DOHH2 (cell line): ENCODE measurements at regions not wholly inside any gene's neighbourhood (a gene's known extent, or its start where the extent isn't known, plus 50 kb on each side); places are given as distances from the start of the nearest gene placed in this dataset.
"Not testable (repeated sequence)": the region's sequence is repeated elsewhere in the genome, so short reads cannot be mapped to it uniquely, and the experiment has no call there.

ENCODE experiments used
- H3F3A ChIP-seq: fragments of 200-600 bp; sonication (generic), shearing (Covaris generic); 2 replicates; pipeline ENCODE4 v1.6.0; 2016; ENCODE audit warnings: antibody characterized with exemption, mild to moderate bottlenecking; ENCODE audit not compliant: control insufficient read depth, insufficient read depth
- H3K27ac ChIP-seq: fragments of 200-600 bp; sonication (generic); 2 replicates; pipeline ENCODE4 v1.5.1; 2014; ENCODE audit warnings: low read depth, mild to moderate bottlenecking, low read length, moderate library complexity
- H3K27me3 ChIP-seq: fragments of 200-600 bp; sonication (generic); 2 replicates; pipeline ENCODE4 v1.6.1; 2014; ENCODE audit warnings: mild to moderate bottlenecking, low read length, mixed read lengths; ENCODE audit not compliant: control insufficient read depth
- H3K36me3 ChIP-seq: fragments of 200-600 bp; sonication (generic); 2 replicates; pipeline ENCODE4 v1.6.1; 2014; ENCODE audit warnings: mild to moderate bottlenecking, low read length, moderate library complexity, mixed read lengths; ENCODE audit not compliant: control insufficient read depth
- H3K4me1 ChIP-seq: fragments of 200-600 bp; sonication (generic); 2 replicates; pipeline ENCODE4 v1.6.1; 2014; ENCODE audit warnings: mild to moderate bottlenecking, low read length, mixed read lengths; ENCODE audit not compliant: control insufficient read depth
- H3K4me2 ChIP-seq: fragments of 200-600 bp; sonication (generic); 2 replicates; pipeline ENCODE4 v1.6.0; 2014; ENCODE audit warnings: mild to moderate bottlenecking, low read length, moderate library complexity
- H3K4me3 ChIP-seq: fragments of 200-600 bp; sonication (generic); 2 replicates; pipeline ENCODE4 v1.5.1; 2014; ENCODE audit warnings: mild to moderate bottlenecking, low read length, mixed read lengths
- H3K79me2 ChIP-seq: fragments of 200-600 bp; sonication (generic); 2 replicates; pipeline ENCODE4 v1.6.1; 2014; ENCODE audit warnings: mild to moderate bottlenecking, low read length, mixed read lengths; ENCODE audit not compliant: control insufficient read depth
- H3K9me2 ChIP-seq: fragments of 200-600 bp; sonication (generic); replicated peaks from 2 replicates; pipeline ENCODE4 v1.6.1; 2014; ENCODE audit warnings: mild to moderate bottlenecking, low read length, mixed read lengths; ENCODE audit not compliant: control insufficient read depth
- H3K9me3 ChIP-seq: fragments of 200-600 bp; sonication (generic); 2 replicates; pipeline ENCODE4 v1.6.1; 2014; ENCODE audit warnings: antibody characterized with exemption, low read length, mixed read lengths; ENCODE audit not compliant: control insufficient read depth, insufficient read depth
- H4K20me1 ChIP-seq: fragments of 200-600 bp; sonication (generic); 2 replicates; pipeline ENCODE4 v1.6.0; 2014; ENCODE audit warnings: low read depth, mild to moderate bottlenecking, antibody characterized with exemption, low read length, moderate library complexity; ENCODE audit not compliant: control insufficient read depth, insufficient read depth
- EZH2phosphoT487 ChIP-seq: fragments of 200-600 bp; sonication (generic); IDR thresholded peaks from 2 replicates; pipeline ENCODE4 v1.6.1; 2017; ENCODE audit warnings: borderline replicate concordance, mild to moderate bottlenecking, antibody characterized with exemption, low read length, moderate library complexity, mixed read lengths
- TF ChIP-seq, protein P1 (sequence below): fragments of 200-600 bp; sonication (generic); IDR thresholded peaks from one replicate; pipeline ENCODE4 v1.5.1; 2014; ENCODE audit warnings: antibody characterized with exemption, mild to moderate bottlenecking, low read depth, low read length; ENCODE audit not compliant: poor library complexity, severe bottlenecking

DNA sequence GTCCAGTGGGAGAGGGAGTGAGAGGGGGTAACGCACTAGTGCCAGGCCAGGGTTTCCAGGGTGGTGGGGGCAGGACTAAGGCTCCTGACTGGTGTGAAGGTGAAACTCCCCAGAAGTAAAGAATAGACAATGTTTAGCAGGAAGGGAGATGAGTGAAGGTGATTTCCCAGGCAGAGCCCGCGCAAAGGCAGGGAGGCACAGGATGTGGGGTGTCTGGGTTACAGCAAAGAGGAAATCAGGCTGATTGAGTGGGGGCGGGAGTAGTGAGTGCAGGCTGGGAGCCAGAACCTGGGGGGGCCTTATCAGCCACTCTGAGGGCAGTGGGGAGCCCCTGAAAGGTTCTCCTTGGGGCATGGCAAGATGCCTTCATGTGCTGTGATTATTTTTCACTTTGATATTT lies 167.5 kb downstream of the UTP18 start:
- no peaks in the 10 kb centered on the region for H3K36me3 ChIP-seq
- no peaks in the 10 kb centered on the region for H3F3A ChIP-seq
- H3K9me2 ChIP-seq: no peaks in the 10 kb centered on the region
- no peaks in the 10 kb centered on the region for H3K27me3 ChIP-seq
- H3K4me1 ChIP-seq: peaks cover 9% of the 10 kb centered on the region
- no peak overlapping the region for H3K4me2 ChIP-seq
- no peaks in the 10 kb centered on the region for H3K79me2 ChIP-seq
- no peaks in the 10 kb centered on the region for H4K20me1 ChIP-seq
- no peaks in the 10 kb centered on the region for H3K9me3 ChIP-seq
- no peak overlapping the region for H3K27ac ChIP-seq
- H3K4me3 ChIP-seq: no peak overlapping the region
- TF ChIP-seq, protein P1, sequence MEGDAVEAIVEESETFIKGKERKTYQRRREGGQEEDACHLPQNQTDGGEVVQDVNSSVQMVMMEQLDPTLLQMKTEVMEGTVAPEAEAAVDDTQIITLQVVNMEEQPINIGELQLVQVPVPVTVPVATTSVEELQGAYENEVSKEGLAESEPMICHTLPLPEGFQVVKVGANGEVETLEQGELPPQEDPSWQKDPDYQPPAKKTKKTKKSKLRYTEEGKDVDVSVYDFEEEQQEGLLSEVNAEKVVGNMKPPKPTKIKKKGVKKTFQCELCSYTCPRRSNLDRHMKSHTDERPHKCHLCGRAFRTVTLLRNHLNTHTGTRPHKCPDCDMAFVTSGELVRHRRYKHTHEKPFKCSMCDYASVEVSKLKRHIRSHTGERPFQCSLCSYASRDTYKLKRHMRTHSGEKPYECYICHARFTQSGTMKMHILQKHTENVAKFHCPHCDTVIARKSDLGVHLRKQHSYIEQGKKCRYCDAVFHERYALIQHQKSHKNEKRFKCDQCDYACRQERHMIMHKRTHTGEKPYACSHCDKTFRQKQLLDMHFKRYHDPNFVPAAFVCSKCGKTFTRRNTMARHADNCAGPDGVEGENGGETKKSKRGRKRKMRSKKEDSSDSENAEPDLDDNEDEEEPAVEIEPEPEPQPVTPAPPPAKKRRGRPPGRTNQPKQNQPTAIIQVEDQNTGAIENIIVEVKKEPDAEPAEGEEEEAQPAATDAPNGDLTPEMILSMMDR: no peak
- TF ChIP-seq EZH2phosphoT487: no peak

DNA sequence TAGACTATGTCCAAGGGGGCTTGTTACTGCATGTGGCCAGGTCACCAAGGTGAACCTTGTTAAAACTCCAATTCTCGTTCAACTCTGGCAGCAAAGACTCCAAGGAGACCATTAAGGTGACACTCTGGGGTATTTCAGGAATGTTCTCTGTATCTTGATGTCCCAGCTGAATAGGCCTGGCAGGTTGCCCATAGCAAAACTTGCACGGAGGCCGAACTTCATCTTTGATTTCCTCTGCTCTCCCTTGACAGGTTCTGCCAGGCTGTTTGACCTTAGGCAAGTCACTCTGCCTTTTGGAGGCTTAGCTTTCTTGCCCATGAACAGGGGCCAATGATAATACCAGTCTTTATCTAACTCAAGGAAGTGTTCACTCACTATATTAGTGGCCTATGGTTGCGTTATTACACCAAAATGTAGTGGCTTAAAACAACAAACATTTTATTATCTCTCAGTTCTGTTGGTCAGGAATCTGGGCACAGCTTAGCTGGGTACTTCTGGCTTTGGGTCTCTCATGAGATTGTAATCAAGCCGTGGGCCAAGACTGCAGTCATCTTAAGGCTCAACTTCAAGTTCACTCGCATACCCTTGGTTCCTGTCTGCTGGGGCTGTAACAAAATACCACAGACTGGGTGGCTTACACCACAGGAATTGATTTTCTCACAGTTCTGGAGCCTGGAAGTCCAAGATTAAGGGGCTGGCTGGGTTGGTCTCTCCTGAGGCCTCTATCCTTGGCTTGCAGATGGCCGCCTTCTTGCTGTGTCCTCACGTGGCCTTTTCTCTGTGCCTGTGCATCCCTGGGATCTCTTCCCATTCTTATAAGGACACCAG lies 168.5 kb downstream of the UTP18 start:
- Histone ChIP-seq H3F3A (no peaks in the 10 kb centered on the region), H3K4me1 (peaks cover 9% of the 10 kb centered on the region), H3K27me3 (no peaks in the 10 kb centered on the region), H3K4me3 (no peak overlapping the region), H3K27ac (no peak overlapping the region), H3K9me2 (no peaks in the 10 kb centered on the region), H4K20me1 (no peaks in the 10 kb centered on the region), H3K79me2 (no peaks in the 10 kb centered on the region), H3K4me2 (no peak overlapping the region), H3K36me3 (no peaks in the 10 kb centered on the region), H3K9me3 (no peaks in the 10 kb centered on the region)
- no peak for TF ChIP-seq EZH2phosphoT487
- TF ChIP-seq, protein P1: no peak

DNA sequence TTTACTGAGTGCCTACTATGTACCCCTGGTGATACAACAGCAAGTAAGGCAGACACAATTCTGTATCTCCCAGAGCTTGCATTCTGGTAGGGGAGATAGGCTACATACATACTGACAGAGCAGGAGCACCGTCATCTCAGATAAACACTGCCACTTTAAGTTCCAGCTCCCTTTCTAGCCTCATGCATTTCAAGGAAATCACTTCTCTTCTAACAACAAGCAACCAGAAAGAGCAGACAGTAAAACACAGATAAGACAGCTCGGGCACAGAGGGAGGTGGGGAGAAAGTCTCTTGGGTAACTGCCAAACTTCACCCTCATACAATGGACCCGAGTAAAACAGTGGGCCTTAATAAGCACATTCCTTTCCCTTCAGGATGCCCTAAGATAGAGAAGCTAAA lies 169.6 kb downstream of the UTP18 start:
- H3K27me3 ChIP-seq, H3K4me1 ChIP-seq, H3K36me3 ChIP-seq, H4K20me1 ChIP-seq, H3K9me2 ChIP-seq, H3K4me3 ChIP-seq, H3K4me2 ChIP-seq, H3K27ac ChIP-seq, H3K79me2 ChIP-seq, H3F3A ChIP-seq, H3K9me3 ChIP-seq: not testable (repeated sequence)

DNA sequence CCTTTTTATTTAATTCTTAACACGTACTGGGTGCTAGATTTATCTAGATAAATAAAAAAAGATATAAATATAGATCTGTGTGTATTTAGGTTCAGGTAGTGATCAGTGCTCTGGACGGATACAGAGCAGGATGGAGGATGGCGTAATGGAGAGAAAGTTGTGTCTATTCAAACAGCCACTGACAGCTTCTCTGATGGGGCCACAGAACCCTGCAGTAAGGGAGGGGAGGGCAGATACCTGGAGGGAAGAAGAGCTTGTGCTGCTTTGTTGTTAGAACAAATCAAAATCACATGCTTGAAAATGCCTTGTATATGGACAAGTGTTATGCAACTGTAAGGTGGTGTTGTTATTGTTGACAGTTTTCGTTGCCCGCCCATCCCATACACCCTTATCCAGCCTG lies 170.2 kb downstream of the UTP18 start:
- H3K36me3 ChIP-seq: no peaks in the 10 kb centered on the region
- no peaks in the 10 kb centered on the region for H4K20me1 ChIP-seq
- no peaks in the 10 kb centered on the region for H3K9me3 ChIP-seq
- H3K79me2 ChIP-seq: no peaks in the 10 kb centered on the region
- no peaks in the 10 kb centered on the region for H3K9me2 ChIP-seq
- no peaks in the 10 kb centered on the region for H3K27me3 ChIP-seq
- H3K4me1 ChIP-seq: peaks cover 9% of the 10 kb centered on the region
- H3K27ac ChIP-seq: no peak overlapping the region
- H3K4me2 ChIP-seq: no peak overlapping the region
- H3F3A ChIP-seq: no peaks in the 10 kb centered on the region
- H3K4me3 ChIP-seq: no peak overlapping the region
- TF ChIP-seq, protein P1: no peak
- TF ChIP-seq EZH2phosphoT487: no peak
